Fibroblast of the aortic adventitia (primary cell): ENCODE measurements at regions not wholly inside any gene's neighbourhood (a gene's known extent, or its start where the extent isn't known, plus 50 kb on each side); places are given as distances from the start of the nearest gene placed in this dataset.

Source experiments
- DNase-seq: peaks from one replicate; pipeline ENCODE4 v3.0.0-alpha.2; 2010; ENCODE audit warnings: low read depth
- H3K4me3 ChIP-seq: 2 replicates; pipeline ENCODE4 v1.5.1; 2011; ENCODE audit warnings: low read depth, mild to moderate bottlenecking, control low read depth, low read length, moderate library complexity
- TF ChIP-seq, protein P1 (sequence below): IDR thresholded peaks from 2 replicates; pipeline ENCODE4 v1.5.1; 2011; ENCODE audit warnings: mild to moderate bottlenecking, low read length, control low read depth, inconsistent platforms; ENCODE audit not compliant: insufficient read depth

DNA sequence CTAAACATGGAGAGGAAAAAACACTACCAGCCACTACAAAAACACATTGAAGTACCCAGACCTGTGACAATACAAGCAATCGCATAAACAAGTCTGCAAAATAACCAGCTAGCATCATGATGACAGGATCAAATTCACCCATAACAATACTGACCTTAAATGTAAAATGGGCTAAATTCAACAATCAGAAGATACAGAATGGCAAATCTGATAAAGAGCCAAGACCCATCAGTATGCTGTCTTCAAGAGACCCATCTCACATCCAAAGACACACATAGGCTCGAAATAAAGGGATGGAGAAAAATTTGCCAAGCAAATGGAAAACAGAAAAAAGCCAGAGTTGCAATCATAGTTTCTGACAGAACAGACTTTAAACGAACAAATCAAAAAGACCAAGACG, 294.4 kb downstream of the MEF2C start:
- H3K4me3 ChIP-seq = no peak overlapping the region
- TF ChIP-seq, protein P1, sequence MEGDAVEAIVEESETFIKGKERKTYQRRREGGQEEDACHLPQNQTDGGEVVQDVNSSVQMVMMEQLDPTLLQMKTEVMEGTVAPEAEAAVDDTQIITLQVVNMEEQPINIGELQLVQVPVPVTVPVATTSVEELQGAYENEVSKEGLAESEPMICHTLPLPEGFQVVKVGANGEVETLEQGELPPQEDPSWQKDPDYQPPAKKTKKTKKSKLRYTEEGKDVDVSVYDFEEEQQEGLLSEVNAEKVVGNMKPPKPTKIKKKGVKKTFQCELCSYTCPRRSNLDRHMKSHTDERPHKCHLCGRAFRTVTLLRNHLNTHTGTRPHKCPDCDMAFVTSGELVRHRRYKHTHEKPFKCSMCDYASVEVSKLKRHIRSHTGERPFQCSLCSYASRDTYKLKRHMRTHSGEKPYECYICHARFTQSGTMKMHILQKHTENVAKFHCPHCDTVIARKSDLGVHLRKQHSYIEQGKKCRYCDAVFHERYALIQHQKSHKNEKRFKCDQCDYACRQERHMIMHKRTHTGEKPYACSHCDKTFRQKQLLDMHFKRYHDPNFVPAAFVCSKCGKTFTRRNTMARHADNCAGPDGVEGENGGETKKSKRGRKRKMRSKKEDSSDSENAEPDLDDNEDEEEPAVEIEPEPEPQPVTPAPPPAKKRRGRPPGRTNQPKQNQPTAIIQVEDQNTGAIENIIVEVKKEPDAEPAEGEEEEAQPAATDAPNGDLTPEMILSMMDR = no peak
- no peak for DNase-seq

DNA sequence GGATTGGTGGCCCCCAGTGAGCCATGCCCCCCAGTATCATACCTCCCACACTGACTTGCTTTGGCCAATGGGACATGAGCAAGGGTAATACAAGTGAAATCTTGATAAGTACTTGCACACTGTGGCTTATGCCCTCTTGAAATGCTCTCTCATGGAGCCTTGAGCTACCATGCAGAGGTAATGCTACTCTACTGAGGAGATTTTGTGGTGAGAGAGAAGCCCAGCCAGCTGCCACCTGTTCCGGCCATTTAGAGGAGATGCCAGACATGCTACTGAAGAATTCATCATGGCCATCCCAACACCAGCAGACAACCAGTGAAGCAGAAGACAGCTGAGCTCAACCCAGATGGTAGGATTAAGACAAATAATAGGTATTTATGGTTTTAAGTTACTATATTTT, 299.5 kb downstream of the MEF2C start:
- DNase-seq = no peak
- TF ChIP-seq, protein P1 = no peak
- no peak overlapping the region for H3K4me3 ChIP-seq

DNA sequence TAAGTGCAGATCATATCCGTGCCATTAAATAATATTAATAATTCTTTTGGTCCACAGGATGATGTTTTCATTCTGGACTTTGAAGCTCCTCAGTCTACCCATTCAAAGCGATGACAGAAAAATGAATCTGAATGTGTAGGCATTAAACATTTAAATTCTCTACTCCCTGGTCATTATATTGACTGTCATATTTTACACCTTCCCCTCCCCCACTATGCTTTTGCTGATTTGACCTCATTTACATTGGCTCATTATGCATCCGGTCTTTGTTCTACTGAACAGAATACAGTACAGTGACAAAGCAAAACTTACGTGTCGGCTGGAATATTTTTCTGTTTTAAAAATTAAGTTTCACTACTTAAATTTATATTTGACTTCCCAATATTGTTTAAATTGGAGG, 289.7 kb upstream of the TMEM161B start:
- TF ChIP-seq, protein P1 = no peak
- no peak for DNase-seq

DNA sequence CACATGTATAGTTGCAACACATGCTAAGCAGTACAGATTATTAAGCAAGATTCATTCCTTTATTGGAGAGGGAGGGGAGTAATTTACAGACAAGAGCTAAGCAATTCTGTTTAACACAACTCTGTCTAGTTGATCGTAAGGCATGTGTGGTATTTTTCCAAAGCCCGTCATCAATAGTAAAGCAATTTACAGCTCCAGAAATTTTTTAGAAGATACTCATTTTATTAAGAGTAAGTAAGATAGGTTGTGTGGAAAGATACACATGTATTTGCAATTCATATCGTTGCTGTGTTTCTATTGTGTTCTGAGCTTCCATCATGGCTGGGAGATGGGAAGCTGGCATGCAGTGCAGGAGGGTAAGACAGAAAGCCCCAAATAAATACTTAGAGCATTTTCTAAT, 289.2 kb upstream of the TMEM161B start:
- H3K4me3 ChIP-seq = no peak overlapping the region
- TF ChIP-seq, protein P1 = no peak
- no peak for DNase-seq

More for the DNA sequence above, 289.7 kb upstream of the TMEM161B start:
- no peak overlapping the region for H3K4me3 ChIP-seq

DNA sequence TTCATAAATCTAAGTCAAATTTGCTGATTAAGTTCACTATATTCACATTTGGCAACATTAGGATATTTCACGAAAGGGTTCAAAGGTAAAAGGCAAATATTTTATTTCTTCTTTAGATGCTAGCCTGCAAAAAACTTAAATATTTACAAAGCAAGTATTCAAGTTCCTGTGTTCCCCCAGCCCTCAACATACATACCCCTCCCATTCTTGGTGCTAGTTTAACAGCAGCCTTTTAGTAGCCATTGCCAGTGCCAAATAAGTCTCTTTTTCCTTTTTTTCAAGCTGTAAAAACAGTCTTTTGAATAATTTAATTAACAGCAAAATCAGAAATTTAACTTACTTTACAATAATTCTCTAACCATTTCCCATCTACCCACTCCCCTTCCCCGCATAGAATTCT, 288.5 kb upstream of the TMEM161B start:
- no peak overlapping the region for H3K4me3 ChIP-seq
- DNase-seq = no peak
- TF ChIP-seq, protein P1 = no peak

DNA sequence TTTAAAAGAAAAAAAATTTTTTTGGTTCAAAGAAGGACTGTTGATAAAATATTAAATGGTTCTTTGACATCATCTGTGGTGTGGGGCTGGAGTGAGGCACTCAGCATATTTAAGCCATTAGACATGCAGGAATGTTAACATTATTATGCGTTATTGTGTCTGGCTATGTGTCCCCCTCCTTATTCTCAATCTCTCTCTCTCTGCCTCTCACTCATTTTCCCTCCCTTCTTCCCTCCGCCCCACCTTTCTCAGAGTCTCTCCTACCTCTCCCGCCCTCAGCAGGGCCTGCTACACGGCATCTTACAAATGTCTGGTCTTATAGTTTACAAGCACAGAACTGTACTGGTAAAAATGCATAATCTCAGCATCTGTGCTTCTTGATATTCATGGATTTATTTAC, 287.8 kb upstream of the TMEM161B start:
- DNase-seq = no peak
- no peak overlapping the region for H3K4me3 ChIP-seq
- TF ChIP-seq, protein P1 = no peak

DNA sequence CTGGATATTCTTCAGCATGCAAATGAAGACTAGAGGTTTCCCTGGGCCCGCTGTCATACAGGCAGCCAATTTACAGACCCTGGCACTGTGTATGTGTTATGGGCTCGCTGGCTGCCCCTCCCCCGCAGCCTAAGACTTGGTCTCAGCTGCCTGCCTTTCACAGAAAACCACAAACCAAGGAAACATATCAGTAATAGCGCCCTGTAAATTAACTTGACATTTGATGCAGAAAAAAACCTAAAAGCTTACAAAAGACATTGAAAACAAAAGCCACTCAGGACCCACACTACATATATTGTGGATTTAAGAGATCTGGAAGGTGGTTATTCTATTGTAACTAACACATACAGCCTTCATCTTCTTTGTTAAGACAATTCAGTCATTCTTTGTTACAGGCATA, 287.0 kb upstream of the TMEM161B start:
- H3K4me3 ChIP-seq = no peak overlapping the region
- no peak for DNase-seq
- TF ChIP-seq, protein P1 = no peak
